ENCODE measurements at regions not wholly inside any gene's neighbourhood (a gene's known extent, or its start where the extent isn't known, plus 50 kb on each side); places are given as distances from the start of the nearest gene placed in this dataset.
"Not testable (repeated sequence)": the region's sequence is repeated elsewhere in the genome, so short reads cannot be mapped to it uniquely, and the experiment has no call there.

DNA sequence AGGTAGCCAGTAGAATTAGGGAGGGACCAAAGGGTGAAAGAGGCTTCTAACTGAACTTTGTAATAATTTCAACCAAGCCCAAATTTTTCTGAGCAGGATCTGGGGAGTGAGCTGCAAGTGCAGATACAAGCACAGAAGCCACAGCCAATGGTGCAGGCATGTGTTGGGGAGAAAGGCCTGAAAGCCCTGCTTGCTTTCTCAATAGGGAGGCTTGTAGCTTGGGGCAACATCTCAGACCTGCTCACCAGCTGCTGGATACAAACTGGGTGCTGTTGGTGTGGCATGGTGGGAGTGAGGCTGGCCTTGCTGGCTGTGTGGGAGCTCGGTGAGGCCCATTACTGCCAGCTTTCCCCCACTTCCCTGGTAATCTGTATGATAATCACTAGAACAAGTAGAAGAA, 688.5 kb upstream of the SEMA3D start:
- no peak for DNase-seq

DNA sequence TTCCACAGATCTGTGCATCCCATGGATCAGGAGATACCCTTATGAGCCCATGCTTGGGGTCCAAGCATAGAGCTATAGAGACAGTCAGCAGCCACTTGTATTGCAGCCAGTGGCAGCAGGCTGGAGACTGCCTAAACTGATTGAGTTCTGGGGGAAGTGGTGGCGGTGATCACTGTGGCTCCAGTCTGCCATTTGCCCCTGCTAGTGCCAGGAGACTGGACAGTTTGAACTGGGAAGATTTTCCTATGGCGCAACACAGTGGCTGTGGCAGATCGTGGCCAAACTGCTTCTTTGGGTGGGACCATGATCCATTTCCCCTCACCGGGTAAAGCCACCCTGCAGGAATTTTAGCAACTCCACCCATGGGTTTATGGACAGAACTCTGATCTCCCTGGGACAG, 679.7 kb upstream of the SEMA3D start:
- no peak for DNase-seq

DNA sequence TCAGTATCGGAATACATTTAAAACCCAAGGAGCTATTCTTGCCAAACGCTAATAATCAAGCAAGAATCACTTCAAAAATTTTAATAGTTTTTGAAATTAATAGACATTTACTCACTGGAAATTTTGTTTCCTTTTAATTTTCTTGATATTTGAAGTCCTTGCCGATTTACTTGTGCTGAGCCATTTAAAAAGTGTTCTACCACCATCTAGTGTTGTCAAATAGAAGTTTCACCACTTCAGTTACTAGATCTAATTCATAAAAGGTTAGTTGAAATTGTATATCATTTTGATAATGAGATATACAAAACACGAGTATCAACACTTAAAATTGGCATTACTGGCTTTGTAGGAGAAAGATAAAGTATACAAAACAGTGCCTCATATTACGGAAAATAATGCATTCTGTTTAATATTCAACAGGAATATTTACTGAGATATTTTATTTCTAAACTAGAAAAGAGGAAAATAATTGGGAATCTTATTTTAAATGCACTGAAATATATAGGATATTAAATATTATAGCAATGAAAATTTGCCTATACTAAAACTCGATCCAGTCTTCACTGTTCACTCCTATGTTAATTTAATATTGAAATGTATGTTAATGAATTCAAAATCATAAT, 664.8 kb upstream of the SEMA3D start:
- DNase-seq, result peak in 1 of 3 experiments; percentile 76

- no peak for DNase-seq
Measured at GRCh38 chr7:85850381-85850780, 663.5 kb upstream of the SEMA3D start.

GRCh38 chr7:85840554-85840953, 653.7 kb upstream of the SEMA3D start:
- peak in 1 of 3 experiments; percentile 32 for DNase-seq

DNA sequence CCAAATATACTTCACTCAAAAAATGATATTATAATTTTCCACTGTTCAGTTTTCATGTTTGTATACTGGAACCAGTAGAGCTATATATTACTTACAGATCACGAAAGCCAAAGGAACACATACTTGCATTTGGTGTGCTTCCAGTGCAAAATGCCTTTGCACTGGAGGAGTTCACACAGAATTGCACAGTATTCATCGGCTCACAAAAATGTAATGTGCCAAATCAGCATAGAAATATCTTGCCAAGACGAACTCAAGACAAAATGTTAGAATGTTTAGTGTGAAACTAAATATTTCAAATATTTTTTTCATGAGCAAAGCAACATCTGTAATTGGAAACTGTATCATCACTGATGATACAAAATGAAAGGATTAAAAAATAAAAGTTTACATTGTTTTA, 646.2 kb upstream of the SEMA3D start:
- no peak for DNase-seq

- no peak for DNase-seq
Measured at GRCh38 chr7:85830982-85831381, 644.1 kb upstream of the SEMA3D start.

GRCh38 chr7:85829817-85830432, 643.1 kb upstream of the SEMA3D start:
- DNase-seq, result peak; percentile 22 to 79 (median 26)

DNA sequence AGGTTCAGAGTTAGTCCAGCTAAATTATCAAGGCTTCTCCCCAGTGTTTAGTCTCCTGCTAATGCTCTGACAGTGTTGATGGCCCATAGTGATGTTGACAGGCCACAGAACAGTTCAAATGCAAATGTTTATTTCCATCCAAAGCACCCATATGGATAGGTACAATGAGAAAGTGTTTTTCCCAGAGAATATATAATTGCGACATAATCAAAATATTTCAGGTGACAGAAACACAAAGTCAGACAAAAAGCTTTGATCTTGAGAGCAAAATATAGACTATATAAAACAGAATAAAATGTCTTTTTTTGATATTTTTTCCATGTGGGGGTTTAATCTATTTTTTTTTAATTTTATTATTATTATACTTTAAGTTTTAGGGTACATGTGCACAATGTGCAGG, 642.3 kb upstream of the SEMA3D start:
- peak in 1 of 3 experiments; percentile 21 for DNase-seq

- DNase-seq, result no peak
Measured at GRCh38 chr7:85828614-85829013, 641.8 kb upstream of the SEMA3D start.

DNA sequence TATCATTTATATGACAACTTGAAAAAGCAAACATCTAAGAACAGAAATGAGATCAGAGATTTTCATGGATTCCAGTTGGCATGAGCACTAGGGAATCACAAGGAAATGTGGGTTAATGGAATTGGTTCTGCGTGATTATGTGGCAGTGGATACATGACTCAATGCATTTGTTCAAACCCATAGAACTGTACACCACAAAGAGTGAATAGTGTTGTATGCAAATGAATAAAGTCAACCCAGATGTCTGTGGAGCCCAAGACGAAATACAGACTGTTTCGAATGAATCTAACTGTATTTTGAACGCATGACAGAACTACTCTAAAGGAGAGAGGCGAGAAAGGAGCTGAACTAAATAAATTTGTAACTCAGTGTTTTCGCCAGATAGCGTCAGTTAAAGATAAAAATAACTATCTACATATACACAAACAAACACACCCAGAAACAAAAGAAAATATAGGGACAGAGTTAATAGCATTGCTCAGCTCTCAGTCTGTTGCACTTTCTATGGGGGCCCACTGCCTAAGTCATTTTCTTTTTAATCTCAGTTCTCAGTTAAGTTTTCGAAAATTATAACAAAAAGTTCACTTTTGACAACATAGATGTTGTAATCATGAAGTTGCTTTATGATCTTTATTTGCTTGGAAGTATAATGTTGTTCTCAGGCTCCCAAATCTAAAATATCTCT, 636.7 kb upstream of the SEMA3D start:
- no peak for DNase-seq

GRCh38 chr7:85821926-85822325, 635.1 kb upstream of the SEMA3D start:
- DNase-seq, result no peak

DNA sequence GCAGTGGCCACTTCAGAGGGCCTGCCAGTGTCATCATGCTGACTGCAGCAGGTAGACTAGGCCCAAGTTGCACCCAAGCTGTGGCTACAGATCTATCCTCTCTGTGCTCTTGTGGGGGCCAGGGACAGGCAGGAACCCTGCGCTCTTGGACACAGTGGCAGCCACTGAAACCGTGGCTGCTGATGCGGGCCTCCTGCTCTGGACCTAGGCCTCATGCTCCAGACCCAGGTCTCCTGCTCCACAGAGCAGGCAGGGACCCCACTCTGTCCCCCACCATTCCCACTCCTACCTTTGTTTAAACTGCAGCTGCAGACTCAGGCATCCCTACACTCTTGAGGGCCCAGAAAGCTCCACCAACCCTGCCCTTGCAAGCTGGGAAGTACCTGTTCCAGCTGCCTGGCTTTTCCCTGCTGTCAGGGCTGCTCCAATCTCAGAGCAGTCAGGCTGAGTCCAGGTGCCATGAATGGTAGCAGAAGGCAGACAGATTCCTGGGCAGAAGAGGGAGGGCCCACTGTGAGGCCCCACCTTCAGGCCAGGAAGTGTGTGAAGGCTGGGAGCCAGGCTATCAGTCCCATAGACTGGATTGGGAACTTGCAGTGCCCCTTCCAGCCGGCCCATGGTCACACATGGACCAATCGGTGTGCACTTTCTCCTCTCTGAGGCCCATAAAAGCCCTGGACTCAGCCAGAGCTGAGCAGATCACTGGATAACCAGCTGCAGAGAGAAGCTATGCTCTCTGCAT, 634.0 kb upstream of the SEMA3D start:
- DNase-seq, result no peak

GRCh38 chr7:85815526-85815925, 628.7 kb upstream of the SEMA3D start:
- DNase-seq, result no peak

GRCh38 chr7:85806321-85806720, 619.5 kb upstream of the SEMA3D start:
- no peak for DNase-seq

- DNase-seq, result no peak
Measured at GRCh38 chr7:85805656-85806055, 618.8 kb upstream of the SEMA3D start.

DNA sequence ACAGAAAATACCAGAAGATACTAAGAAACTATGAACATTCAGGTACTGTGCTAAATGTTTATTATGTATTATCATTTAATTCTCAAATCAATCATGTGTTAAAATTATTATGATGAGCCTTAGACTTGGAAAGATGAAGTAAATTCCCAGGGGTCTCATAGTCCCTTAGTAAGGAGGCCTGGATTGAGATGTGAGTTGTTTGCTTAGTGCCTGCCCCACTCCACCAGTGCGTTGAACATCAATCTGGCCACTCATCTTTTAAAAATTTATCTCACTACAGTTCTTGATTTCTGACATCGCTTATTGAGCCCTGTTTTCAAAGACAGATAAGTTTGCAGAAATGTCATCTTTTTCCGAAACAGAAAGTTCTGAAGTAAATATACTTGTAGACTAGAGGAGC, 618.4 kb upstream of the SEMA3D start:
- DNase-seq, result no peak

DNA sequence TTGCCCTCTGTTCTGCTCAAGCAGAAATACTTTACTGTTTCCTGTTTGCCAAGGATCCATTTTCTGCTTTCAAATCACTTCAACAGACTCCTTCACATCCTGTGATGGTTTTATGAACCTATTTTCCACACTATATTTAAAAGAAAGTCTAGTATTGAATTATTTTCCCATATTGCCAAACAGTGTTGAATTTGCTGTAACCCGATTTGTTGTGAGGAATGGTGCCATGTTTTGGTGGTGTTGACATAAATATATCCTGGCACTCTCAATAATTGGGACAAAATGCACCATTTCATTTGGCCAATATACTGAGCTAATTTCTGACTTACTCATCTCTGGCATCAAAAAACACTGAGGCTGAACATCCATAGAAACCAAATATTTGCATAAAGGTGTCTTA, 615.4 kb upstream of the SEMA3D start:
- peak in 1 of 3 experiments; percentile 37 for DNase-seq

- DNase-seq, result no peak
Measured at GRCh38 chr7:85796956-85797355, 610.1 kb upstream of the SEMA3D start.

GRCh38 chr7:85791098-85791497, 604.2 kb upstream of the SEMA3D start:
- DNase-seq, result not testable (repeated sequence)

GRCh38 chr7:85781606-85782005, 594.8 kb upstream of the SEMA3D start:
- DNase-seq, result no peak

DNA sequence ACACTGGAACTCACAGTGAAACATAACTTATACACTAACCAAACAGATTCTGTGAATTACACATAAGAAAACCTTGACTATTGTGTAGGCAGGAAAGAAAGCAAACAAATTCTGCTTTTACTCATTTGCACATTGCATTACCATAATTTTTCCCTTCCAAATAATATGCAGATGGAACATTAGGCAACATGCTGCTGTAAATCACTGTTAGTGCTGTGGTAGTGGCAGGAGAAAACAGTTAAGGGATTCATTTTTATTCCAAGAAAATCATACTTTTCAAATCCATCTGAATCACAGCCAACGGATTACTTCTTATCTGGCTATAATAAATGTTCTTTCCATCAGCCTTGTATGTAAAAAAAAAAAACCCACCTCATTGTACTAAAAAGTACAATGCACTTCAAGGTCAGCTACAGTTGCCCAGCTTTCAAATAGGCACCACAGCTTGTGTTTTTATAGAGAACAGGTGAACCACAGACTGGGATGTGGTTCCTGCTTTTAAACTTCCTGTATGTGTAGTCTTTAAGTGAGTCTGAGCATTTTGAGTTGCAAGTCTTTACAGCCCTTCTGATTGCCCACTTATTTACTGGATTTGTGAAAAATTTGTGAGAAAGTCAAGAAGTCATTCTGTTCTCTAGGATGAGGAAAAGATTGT, 590.0 kb upstream of the SEMA3D start:
- DNase-seq, result peak in 1 of 3 experiments; percentile 41

DNA sequence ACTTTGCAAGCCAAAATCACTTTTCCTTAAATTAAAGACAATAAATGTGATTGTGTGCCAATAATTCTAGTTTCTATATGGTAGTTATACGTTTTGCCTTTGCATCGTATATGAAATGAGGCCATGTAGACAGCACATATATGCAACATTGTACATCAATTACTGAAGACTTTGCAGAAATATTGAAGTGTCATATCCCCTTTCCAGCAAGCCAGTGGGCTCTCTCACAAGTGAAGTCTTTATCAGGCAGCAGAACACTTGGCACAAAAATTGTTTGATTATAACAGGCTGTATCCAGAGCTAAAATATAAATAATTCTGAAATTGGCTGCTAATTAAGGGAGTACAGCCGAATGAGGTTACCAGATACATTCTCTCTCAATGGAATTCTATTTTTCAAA, 588.6 kb upstream of the SEMA3D start:
- DNase-seq, result no peak
